ENCODE measurements at regions not wholly inside any gene's neighbourhood (a gene's known extent, or its start where the extent isn't known, plus 50 kb on each side); places are given as distances from the start of the nearest gene placed in this dataset.

DNA sequence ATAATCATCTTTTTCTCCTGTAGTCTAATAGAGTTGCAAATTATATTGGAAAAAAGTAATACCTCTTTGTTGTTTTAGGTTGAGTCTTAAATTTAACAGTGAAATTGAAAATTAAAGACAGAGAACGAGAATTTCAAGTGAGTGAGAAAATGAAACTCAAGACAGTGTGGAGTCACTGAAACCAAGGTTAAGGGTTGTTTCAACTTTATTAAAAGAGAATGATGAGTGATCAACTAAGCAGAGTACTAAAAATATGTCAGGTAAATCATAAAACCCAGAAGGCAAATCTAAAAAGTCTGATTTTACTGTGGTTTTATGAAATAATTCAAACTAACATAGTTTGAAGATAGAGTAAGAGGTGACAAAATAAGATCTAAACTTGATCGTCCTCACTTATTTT, 782.5 kb upstream of the SEMA6D start (continued):
- TF ChIP-seq, protein P1, sequence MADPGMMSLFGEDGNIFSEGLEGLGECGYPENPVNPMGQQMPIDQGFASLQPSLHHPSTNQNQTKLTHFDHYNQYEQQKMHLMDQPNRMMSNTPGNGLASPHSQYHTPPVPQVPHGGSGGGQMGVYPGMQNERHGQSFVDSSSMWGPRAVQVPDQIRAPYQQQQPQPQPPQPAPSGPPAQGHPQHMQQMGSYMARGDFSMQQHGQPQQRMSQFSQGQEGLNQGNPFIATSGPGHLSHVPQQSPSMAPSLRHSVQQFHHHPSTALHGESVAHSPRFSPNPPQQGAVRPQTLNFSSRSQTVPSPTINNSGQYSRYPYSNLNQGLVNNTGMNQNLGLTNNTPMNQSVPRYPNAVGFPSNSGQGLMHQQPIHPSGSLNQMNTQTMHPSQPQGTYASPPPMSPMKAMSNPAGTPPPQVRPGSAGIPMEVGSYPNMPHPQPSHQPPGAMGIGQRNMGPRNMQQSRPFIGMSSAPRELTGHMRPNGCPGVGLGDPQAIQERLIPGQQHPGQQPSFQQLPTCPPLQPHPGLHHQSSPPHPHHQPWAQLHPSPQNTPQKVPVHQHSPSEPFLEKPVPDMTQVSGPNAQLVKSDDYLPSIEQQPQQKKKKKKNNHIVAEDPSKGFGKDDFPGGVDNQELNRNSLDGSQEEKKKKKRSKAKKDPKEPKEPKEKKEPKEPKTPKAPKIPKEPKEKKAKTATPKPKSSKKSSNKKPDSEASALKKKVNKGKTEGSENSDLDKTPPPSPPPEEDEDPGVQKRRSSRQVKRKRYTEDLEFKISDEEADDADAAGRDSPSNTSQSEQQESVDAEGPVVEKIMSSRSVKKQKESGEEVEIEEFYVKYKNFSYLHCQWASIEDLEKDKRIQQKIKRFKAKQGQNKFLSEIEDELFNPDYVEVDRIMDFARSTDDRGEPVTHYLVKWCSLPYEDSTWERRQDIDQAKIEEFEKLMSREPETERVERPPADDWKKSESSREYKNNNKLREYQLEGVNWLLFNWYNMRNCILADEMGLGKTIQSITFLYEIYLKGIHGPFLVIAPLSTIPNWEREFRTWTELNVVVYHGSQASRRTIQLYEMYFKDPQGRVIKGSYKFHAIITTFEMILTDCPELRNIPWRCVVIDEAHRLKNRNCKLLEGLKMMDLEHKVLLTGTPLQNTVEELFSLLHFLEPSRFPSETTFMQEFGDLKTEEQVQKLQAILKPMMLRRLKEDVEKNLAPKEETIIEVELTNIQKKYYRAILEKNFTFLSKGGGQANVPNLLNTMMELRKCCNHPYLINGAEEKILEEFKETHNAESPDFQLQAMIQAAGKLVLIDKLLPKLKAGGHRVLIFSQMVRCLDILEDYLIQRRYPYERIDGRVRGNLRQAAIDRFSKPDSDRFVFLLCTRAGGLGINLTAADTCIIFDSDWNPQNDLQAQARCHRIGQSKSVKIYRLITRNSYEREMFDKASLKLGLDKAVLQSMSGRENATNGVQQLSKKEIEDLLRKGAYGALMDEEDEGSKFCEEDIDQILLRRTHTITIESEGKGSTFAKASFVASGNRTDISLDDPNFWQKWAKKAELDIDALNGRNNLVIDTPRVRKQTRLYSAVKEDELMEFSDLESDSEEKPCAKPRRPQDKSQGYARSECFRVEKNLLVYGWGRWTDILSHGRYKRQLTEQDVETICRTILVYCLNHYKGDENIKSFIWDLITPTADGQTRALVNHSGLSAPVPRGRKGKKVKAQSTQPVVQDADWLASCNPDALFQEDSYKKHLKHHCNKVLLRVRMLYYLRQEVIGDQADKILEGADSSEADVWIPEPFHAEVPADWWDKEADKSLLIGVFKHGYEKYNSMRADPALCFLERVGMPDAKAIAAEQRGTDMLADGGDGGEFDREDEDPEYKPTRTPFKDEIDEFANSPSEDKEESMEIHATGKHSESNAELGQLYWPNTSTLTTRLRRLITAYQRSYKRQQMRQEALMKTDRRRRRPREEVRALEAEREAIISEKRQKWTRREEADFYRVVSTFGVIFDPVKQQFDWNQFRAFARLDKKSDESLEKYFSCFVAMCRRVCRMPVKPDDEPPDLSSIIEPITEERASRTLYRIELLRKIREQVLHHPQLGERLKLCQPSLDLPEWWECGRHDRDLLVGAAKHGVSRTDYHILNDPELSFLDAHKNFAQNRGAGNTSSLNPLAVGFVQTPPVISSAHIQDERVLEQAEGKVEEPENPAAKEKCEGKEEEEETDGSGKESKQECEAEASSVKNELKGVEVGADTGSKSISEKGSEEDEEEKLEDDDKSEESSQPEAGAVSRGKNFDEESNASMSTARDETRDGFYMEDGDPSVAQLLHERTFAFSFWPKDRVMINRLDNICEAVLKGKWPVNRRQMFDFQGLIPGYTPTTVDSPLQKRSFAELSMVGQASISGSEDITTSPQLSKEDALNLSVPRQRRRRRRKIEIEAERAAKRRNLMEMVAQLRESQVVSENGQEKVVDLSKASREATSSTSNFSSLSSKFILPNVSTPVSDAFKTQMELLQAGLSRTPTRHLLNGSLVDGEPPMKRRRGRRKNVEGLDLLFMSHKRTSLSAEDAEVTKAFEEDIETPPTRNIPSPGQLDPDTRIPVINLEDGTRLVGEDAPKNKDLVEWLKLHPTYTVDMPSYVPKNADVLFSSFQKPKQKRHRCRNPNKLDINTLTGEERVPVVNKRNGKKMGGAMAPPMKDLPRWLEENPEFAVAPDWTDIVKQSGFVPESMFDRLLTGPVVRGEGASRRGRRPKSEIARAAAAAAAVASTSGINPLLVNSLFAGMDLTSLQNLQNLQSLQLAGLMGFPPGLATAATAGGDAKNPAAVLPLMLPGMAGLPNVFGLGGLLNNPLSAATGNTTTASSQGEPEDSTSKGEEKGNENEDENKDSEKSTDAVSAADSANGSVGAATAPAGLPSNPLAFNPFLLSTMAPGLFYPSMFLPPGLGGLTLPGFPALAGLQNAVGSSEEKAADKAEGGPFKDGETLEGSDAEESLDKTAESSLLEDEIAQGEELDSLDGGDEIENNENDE (IDR thresholded peaks at IDR 0.05; ENCODE audit: insufficient replicate concordance, low read length), result no peak
- no peak for TF ChIP-seq CHD2 (IDR thresholded peaks at IDR 0.05; ENCODE audit: low read length)
- TF ChIP-seq CHD1 (IDR thresholded peaks at IDR 0.05; ENCODE audit: low read depth, low read length), result no peak
- no peak for TF ChIP-seq CEBPB (IDR thresholded peaks at IDR 0.05; ENCODE audit: low read depth, low read length)
- no peak for TF ChIP-seq RBBP5 (IDR thresholded peaks at IDR 0.05; ENCODE audit: borderline replicate concordance, low read depth, low read length)
- no peak for TF ChIP-seq CTBP2 (IDR thresholded peaks at IDR 0.05; ENCODE audit: borderline replicate concordance, insufficient read depth, insufficient read length, low read length)
- TF ChIP-seq, protein P2, sequence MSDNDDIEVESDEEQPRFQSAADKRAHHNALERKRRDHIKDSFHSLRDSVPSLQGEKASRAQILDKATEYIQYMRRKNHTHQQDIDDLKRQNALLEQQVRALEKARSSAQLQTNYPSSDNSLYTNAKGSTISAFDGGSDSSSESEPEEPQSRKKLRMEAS (IDR thresholded peaks at IDR 0.05), result no peak
- no peak for TF ChIP-seq CBX8 (IDR thresholded peaks at IDR 0.05; ENCODE audit: borderline replicate concordance, low read depth, low read length)
- no peak for TF ChIP-seq HDAC6 (IDR thresholded peaks at IDR 0.05; ENCODE audit: low read depth, low read length)
- TF ChIP-seq GTF2F1 (IDR thresholded peaks at IDR 0.05; ENCODE audit: borderline replicate concordance, low read depth, low read length), result no peak
- TF ChIP-seq YY1 (IDR thresholded peaks at IDR 0.05; ENCODE audit: low read depth, low read length), result no peak
- no peak for TF ChIP-seq RXRA (IDR thresholded peaks at IDR 0.05; ENCODE audit: insufficient read depth, low read depth, low read length)

Data from H1 (cell line).